HCT116 (cell line): ENCODE measurements at regions not wholly inside any gene's neighbourhood (a gene's known extent, or its start where the extent isn't known, plus 50 kb on each side); places are given as distances from the start of the nearest gene placed in this dataset.
A peak's percentile ranks its signal among the peaks of the same experiment; 100 is the strongest.

Experiments used
- ATAC-seq: fragments of 200-7000 bp; cut with Tn5 transposase; 2 replicates; pipeline ENCODE4 v1.9.1; 2020; ENCODE audit warnings: mild to moderate bottlenecking, moderate library complexity
- BruUV-seq: library from RNA; stranded (reverse); fragments of 400-500 nt; replicated peaks from 2 replicates; lab custom pipeline; 2021; lab: Mats Ljungman, UMichigan
- CTCF ChIA-PET: fragments of 300-600 bp; sonication (Branson Sonifier 250); formaldehyde crosslinking; loops from one replicate; lab custom pipeline; 2021; ENCODE audit warnings: antibody characterized with exemption; lab: Charles Lee
- POLR2A ChIA-PET: fragments of 300-600, 350-600 bp; sonication (Branson Sonifier 250); formaldehyde crosslinking; loops from one replicate; lab custom pipeline; 2021; ENCODE audit warnings: antibody characterized with exemption; lab: Charles Lee
- RAD21 ChIA-PET, 2 experiments: fragments of 300-600 bp; sonication (Branson Sonifier 250); formaldehyde crosslinking; loops; one replicate each; lab custom pipeline; 2023; ENCODE audit warnings: low total read pairs in 2 of 2; ENCODE audit not compliant: uncharacterized antibody in 2 of 2, unreplicated experiment in 2 of 2, low non-redundant PET in 1 of 2; lab: Charles Lee
- DNase-seq: peaks from one replicate; pipeline ENCODE4 v3.0.0-alpha.2; 2010; ENCODE audit warnings: low read depth, low spot score
- H2AFZ ChIP-seq: fragments of 200-600 bp; shearing (Covaris generic), sonication (generic); 2 replicates; pipeline ENCODE4 v1.6.1; 2017; ENCODE audit warnings: low read depth, mixed run types, mixed read lengths, antibody characterized with exemption, low read length; ENCODE audit not compliant: poor library complexity, severe bottlenecking
- H3K27ac ChIP-seq: 2 replicates; pipeline ENCODE4 v1.5.1; 2012; ENCODE audit warnings: low read depth, low read length
- H3K27me3 ChIP-seq: fragments of 200-600 bp; sonication (generic); 2 replicates; pipeline ENCODE4 v1.6.1; 2016; ENCODE audit warnings: mixed run types, low read length, mixed read lengths; ENCODE audit not compliant: insufficient read depth
- H3K36me3 ChIP-seq, 2 experiments: fragments of 200-500 bp in 1 of 2; fragments of 200-600 bp in 1 of 2; sonication (Bioruptor generic) in 1 of 2; sonication (generic) in 1 of 2; 2 replicates each; pipeline versions ENCODE4 v1.5.1 to v1.6.1; 2014 to 2016; ENCODE audit warnings: low read length in 2 of 2, inconsistent platforms in 1 of 2, mixed read lengths in 1 of 2, mixed run types in 1 of 2; ENCODE audit not compliant: insufficient read depth in 2 of 2, control insufficient read depth in 1 of 2
- H3K4me1 ChIP-seq, 2 experiments: fragments of 200-600 bp in 1 of 2; sonication (generic) in 1 of 2; 2 replicates each; pipeline versions ENCODE4 v1.5.1 to v1.6.1; 2012 to 2017; ENCODE audit warnings: low read length in 2 of 2, inconsistent platforms in 1 of 2, mild to moderate bottlenecking in 1 of 2, mixed read lengths in 1 of 2, mixed run types in 1 of 2, moderate library complexity in 1 of 2; ENCODE audit not compliant: insufficient read depth in 2 of 2, control insufficient read depth in 1 of 2
- H3K4me2 ChIP-seq: fragments of 200-600 bp; sonication (generic); 2 replicates; pipeline ENCODE4 v1.6.1; 2017; ENCODE audit warnings: mixed run types, low read length, mixed read lengths
- H3K4me3 ChIP-seq, 2 experiments: fragments of 200-600 bp in 1 of 2; sonication (generic) in 1 of 2; replicated peaks in 1 of 2; 2 replicates each; pipeline ENCODE4 v1.5.1; 2011 to 2016; ENCODE audit warnings: low read length in 2 of 2, control low read depth in 1 of 2, low read depth in 1 of 2, mild to moderate bottlenecking in 1 of 2, mixed read lengths in 1 of 2, mixed run types in 1 of 2
- H3K79me2 ChIP-seq: fragments of 200-600 bp; sonication (generic); 2 replicates; pipeline ENCODE4 v1.6.1; 2017; ENCODE audit warnings: mild to moderate bottlenecking, mixed run types, low read length, moderate library complexity, mixed read lengths; ENCODE audit not compliant: insufficient read depth
- H3K9ac ChIP-seq: fragments of 200-600 bp; sonication (generic); 2 replicates; pipeline ENCODE4 v1.6.1; 2016; ENCODE audit warnings: low read length, mixed read lengths
- H3K9me2 ChIP-seq: fragments of 200-600 bp; sonication (generic), shearing (Covaris generic); 2 replicates; pipeline ENCODE4 v1.6.1; 2017; ENCODE audit warnings: mixed run types, mild to moderate bottlenecking, moderate library complexity; ENCODE audit not compliant: insufficient read depth
- H3K9me3 ChIP-seq, 2 experiments: fragments of 200-500 bp in 1 of 2; fragments of 200-600 bp in 1 of 2; sonication (Bioruptor generic) in 1 of 2; sonication (generic) in 1 of 2; 2 replicates each; pipeline ENCODE4 v1.6.1; 2014 to 2017; ENCODE audit warnings: low read length in 2 of 2, mixed read lengths in 2 of 2, inconsistent platforms in 1 of 2, low read depth in 1 of 2, mild to moderate bottlenecking in 1 of 2, mixed run types in 1 of 2, moderate library complexity in 1 of 2; ENCODE audit not compliant: control insufficient read depth in 1 of 2, insufficient read depth in 1 of 2
- H4K20me1 ChIP-seq: fragments of 200-600 bp; sonication (generic), shearing (Covaris generic); 2 replicates; pipeline ENCODE4 v1.6.1; 2017; ENCODE audit warnings: mixed run types, mild to moderate bottlenecking, moderate library complexity; ENCODE audit not compliant: insufficient read depth
- ATF3 ChIP-seq: IDR thresholded peaks from 2 replicates; pipeline ENCODE4 v1.6.1; 2012
- CTCF ChIP-seq, 3 experiments: fragments of 200-600 bp in 1 of 3; sonication (generic) in 1 of 3; IDR thresholded peaks in 2 of 3; conservative IDR thresholded peaks in 1 of 3; 2 replicates each; pipeline ENCODE4 v1.5.1; 2012 to 2017; ENCODE audit warnings: low read depth in 2 of 3, low read length in 2 of 3, antibody characterized with exemption in 1 of 3, borderline replicate concordance in 1 of 3, control low read depth in 1 of 3, mild to moderate bottlenecking in 1 of 3, mixed read lengths in 1 of 3, mixed run types in 1 of 3, moderate library complexity in 1 of 3; ENCODE audit not compliant: insufficient read depth in 1 of 3
- ELF1 ChIP-seq: IDR thresholded peaks from 2 replicates; pipeline ENCODE4 v1.6.1; 2012; ENCODE audit warnings: low read depth, borderline replicate concordance
- EZH2phosphoT487 ChIP-seq: fragments of 200-600 bp; IDR thresholded peaks from 2 replicates; pipeline ENCODE4 v1.6.1; 2018; ENCODE audit warnings: antibody characterized with exemption, borderline replicate concordance
- FOSL1 ChIP-seq: IDR thresholded peaks from 2 replicates; pipeline ENCODE4 v1.6.1; 2012; ENCODE audit warnings: low read depth
- JUND ChIP-seq: IDR thresholded peaks from 2 replicates; pipeline ENCODE4 v1.6.1; 2012
- RAD21 ChIP-seq: IDR thresholded peaks from 2 replicates; pipeline ENCODE4 v1.6.1; 2012; ENCODE audit warnings: low read depth, mild to moderate bottlenecking
- SIN3A ChIP-seq: IDR thresholded peaks from 2 replicates; pipeline ENCODE4 v1.6.1; 2012; ENCODE audit warnings: low read depth
- SP1 ChIP-seq: IDR thresholded peaks from 2 replicates; pipeline ENCODE4 v1.6.1; 2012; ENCODE audit warnings: low read depth
- SRF ChIP-seq: IDR thresholded peaks from 2 replicates; pipeline ENCODE4 v1.6.1; 2012; ENCODE audit warnings: low read depth
- TCF7L2 ChIP-seq: IDR thresholded peaks from 2 replicates; pipeline ENCODE4 v1.7.0; 2011; ENCODE audit warnings: borderline replicate concordance, inconsistent platforms; ENCODE audit not compliant: insufficient read depth, insufficient read length; ENCODE audit errors: extremely low read depth
- ZBTB33 ChIP-seq: IDR thresholded peaks from 2 replicates; pipeline ENCODE4 v1.6.1; 2011; ENCODE audit warnings: mild to moderate bottlenecking, low read length, moderate library complexity; ENCODE audit not compliant: insufficient replicate concordance; ENCODE audit errors: extremely low read depth
- ZFX ChIP-seq: fragments of 450-650 bp; IDR thresholded peaks from 2 replicates; pipeline ENCODE4 v1.6.1; 2017
- intact Hi-C: fragments of 100-400 bp; cut with micrococcal nuclease; formaldehyde crosslinking; loops from 2 replicates; pipeline ENCODE4 v1.10.0; 2022
- TF ChIP-seq, protein P1 (sequence below): IDR thresholded peaks from 2 replicates; pipeline ENCODE4 v1.6.1; 2012; ENCODE audit warnings: low read depth

DNA sequence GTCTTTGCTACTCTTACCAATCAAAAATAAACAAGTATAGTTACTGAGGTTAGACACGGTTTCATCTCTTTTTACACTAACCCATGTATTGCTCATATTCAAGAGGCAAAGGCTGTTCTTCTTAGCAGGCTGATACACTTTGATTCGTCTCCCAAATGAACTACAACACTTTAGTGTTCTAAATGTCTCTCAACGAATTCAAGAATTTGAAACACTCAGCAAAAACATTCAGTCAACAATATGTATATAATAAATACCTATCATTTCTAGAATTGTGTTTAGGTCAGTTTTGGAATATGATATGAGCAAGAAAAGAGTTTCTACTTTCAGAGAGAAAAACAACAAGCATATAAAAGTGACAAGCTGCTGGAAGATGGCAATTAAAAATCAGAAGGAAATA is 669.6 kb upstream of the DPPA4 start:
- Histone ChIP-seq H3K4me2 (no peak overlapping the region), H2AFZ (peak overlapping the region; percentile 22), H3K27me3 (no peaks in the 10 kb centered on the region), H3K79me2 (no peaks in the 10 kb centered on the region), H3K9me3 (no peaks in the 10 kb centered on the region), H4K20me1 (no peaks in the 10 kb centered on the region), H3K4me1 (no peaks in the 10 kb centered on the region), H3K27ac (no peak overlapping the region), H3K36me3 (no peaks in the 10 kb centered on the region), H3K9ac (no peak overlapping the region), H3K4me3 (no peak overlapping the region), H3K9me2 (no peaks in the 10 kb centered on the region)
- ATAC-seq (no peak), DNase-seq (no peak)
- RAD21 ChIA-PET = no interaction called here
- intact Hi-C loops = no loop called here
- no peak for TF ChIP-seq ELF1
- no peak for TF ChIP-seq SIN3A
- no peak for TF ChIP-seq FOSL1
- TF ChIP-seq, protein P1, sequence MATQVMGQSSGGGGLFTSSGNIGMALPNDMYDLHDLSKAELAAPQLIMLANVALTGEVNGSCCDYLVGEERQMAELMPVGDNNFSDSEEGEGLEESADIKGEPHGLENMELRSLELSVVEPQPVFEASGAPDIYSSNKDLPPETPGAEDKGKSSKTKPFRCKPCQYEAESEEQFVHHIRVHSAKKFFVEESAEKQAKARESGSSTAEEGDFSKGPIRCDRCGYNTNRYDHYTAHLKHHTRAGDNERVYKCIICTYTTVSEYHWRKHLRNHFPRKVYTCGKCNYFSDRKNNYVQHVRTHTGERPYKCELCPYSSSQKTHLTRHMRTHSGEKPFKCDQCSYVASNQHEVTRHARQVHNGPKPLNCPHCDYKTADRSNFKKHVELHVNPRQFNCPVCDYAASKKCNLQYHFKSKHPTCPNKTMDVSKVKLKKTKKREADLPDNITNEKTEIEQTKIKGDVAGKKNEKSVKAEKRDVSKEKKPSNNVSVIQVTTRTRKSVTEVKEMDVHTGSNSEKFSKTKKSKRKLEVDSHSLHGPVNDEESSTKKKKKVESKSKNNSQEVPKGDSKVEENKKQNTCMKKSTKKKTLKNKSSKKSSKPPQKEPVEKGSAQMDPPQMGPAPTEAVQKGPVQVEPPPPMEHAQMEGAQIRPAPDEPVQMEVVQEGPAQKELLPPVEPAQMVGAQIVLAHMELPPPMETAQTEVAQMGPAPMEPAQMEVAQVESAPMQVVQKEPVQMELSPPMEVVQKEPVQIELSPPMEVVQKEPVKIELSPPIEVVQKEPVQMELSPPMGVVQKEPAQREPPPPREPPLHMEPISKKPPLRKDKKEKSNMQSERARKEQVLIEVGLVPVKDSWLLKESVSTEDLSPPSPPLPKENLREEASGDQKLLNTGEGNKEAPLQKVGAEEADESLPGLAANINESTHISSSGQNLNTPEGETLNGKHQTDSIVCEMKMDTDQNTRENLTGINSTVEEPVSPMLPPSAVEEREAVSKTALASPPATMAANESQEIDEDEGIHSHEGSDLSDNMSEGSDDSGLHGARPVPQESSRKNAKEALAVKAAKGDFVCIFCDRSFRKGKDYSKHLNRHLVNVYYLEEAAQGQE = no peak
- TF ChIP-seq SP1 = no peak
- TF ChIP-seq ATF3 = no peak
- TF ChIP-seq SRF = no peak
- TF ChIP-seq ZFX = no peak
- no peak for TF ChIP-seq TCF7L2
- TF ChIP-seq EZH2phosphoT487 = no peak
- no peak for TF ChIP-seq CTCF (IDR thresholded peaks at IDR 0.05 in 2 of 3, conservative IDR thresholded peaks at IDR 0.05 in 1 of 3; ENCODE audit: borderline replicate concordance in 1 of 3, insufficient read depth in 1 of 3, low read depth in 2 of 3, low read length in 2 of 3)
- no peak for TF ChIP-seq ZBTB33
- TF ChIP-seq JUND = no peak
- TF ChIP-seq RAD21 = no peak
- CTCF ChIA-PET = no interaction called here
- no TSS peak for BruUV-seq
- POLR2A ChIA-PET = no interaction called here
